ENCODE measurements at regions not wholly inside any gene's neighbourhood (a gene's known extent, or its start where the extent isn't known, plus 50 kb on each side); places are given as distances from the start of the nearest gene placed in this dataset.
"Not testable (repeated sequence)": the region's sequence is repeated elsewhere in the genome, so short reads cannot be mapped to it uniquely, and the experiment has no call there.

DNA sequence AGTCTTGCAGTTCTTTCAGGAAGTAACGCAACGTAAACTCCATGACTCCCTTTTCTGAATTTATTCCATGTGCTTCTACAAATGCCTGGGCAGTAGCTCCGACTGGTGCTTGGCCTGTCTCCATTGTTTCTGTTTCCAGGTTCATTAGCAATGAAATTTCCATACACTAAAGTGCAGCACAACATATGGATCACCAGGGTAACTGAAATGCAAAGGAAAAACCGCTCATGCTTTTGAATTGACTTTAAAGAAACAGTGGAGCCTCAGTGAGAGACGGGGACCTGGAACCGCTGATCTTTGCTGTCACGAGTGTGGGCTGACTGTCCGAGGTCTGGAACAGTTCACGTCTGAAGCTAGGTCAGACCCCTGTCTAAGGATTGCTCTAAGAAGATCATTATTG is 126.5 kb upstream of the IGFBP3 start:
- Mint-ChIP-seq H3K4me1 (no peaks in the 10 kb centered on the region), H3K27me3 (ENCODE audit: insufficient read depth, low read depth, poor library complexity) (no peaks in the 10 kb centered on the region), H3K36me3 (ENCODE audit: low read depth) (peaks cover 9% of the 10 kb centered on the region; the same call in 2 of the 3 replicates), H3K4me3 (no peak overlapping the region), H3K27ac (no peak overlapping the region; the same call in 1 of the 2 replicates), H3K9me3 (peaks cover 18% of the 10 kb centered on the region)
- no peak for TF ChIP-seq STAT1 (IDR thresholded peaks at IDR 0.05; ENCODE audit: unreplicated experiment)
- no peak for TF ChIP-seq ZNF114 (CRISPR knock-in tag; IDR thresholded peaks at IDR 0.05)
- no peak for TF ChIP-seq POLR2AphosphoS5 (IDR thresholded peaks at IDR 0.05; ENCODE audit: low read depth)
- TF ChIP-seq, protein P1, sequence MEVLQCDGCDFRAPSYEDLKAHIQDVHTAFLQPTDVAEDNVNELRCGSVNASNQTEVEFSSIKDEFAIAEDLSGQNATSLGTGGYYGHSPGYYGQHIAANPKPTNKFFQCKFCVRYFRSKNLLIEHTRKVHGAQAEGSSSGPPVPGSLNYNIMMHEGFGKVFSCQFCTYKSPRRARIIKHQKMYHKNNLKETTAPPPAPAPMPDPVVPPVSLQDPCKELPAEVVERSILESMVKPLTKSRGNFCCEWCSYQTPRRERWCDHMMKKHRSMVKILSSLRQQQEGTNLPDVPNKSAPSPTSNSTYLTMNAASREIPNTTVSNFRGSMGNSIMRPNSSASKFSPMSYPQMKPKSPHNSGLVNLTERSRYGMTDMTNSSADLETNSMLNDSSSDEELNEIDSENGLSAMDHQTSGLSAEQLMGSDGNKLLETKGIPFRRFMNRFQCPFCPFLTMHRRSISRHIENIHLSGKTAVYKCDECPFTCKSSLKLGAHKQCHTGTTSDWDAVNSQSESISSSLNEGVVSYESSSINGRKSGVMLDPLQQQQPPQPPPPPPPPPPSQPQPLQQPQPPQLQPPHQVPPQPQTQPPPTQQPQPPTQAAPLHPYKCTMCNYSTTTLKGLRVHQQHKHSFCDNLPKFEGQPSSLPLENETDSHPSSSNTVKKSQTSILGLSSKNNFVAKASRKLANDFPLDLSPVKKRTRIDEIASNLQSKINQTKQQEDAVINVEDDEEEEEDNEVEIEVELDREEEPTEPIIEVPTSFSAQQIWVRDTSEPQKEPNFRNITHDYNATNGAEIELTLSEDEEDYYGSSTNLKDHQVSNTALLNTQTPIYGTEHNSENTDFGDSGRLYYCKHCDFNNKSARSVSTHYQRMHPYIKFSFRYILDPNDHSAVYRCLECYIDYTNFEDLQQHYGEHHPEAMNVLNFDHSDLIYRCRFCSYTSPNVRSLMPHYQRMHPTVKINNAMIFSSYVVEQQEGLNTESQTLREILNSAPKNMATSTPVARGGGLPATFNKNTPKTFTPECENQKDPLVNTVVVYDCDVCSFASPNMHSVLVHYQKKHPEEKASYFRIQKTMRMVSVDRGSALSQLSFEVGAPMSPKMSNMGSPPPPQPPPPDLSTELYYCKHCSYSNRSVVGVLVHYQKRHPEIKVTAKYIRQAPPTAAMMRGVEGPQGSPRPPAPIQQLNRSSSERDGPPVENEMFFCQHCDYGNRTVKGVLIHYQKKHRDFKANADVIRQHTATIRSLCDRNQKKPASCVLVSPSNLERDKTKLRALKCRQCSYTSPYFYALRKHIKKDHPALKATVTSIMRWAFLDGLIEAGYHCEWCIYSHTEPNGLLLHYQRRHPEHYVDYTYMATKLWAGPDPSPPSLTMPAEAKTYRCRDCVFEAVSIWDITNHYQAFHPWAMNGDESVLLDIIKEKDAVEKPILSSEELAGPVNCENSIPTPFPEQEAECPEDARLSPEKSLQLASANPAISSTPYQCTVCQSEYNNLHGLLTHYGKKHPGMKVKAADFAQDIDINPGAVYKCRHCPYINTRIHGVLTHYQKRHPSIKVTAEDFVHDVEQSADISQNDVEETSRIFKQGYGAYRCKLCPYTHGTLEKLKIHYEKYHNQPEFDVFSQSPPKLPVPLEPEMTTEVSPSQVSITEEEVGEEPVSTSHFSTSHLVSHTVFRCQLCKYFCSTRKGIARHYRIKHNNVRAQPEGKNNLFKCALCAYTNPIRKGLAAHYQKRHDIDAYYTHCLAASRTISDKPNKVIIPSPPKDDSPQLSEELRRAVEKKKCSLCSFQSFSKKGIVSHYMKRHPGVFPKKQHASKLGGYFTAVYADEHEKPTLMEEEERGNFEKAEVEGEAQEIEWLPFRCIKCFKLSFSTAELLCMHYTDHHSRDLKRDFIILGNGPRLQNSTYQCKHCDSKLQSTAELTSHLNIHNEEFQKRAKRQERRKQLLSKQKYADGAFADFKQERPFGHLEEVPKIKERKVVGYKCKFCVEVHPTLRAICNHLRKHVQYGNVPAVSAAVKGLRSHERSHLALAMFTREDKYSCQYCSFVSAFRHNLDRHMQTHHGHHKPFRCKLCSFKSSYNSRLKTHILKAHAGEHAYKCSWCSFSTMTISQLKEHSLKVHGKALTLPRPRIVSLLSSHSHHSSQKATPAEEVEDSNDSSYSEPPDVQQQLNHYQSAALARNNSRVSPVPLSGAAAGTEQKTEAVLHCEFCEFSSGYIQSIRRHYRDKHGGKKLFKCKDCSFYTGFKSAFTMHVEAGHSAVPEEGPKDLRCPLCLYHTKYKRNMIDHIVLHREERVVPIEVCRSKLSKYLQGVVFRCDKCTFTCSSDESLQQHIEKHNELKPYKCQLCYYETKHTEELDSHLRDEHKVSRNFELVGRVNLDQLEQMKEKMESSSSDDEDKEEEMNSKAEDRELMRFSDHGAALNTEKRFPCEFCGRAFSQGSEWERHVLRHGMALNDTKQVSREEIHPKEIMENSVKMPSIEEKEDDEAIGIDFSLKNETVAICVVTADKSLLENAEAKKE (CRISPR knock-in tag; IDR thresholded peaks at IDR 0.05): no peak
- no peak for TF ChIP-seq JUNB (IDR thresholded peaks at IDR 0.05; ENCODE audit: unreplicated experiment)
- Histone ChIP-seq H3K79me2 (replicated peaks; ENCODE audit: insufficient read depth) (no peaks in the 10 kb centered on the region), H4K20me1 (replicated peaks; ENCODE audit: insufficient read depth) (no peaks in the 10 kb centered on the region), H3K36me3 (ENCODE audit: insufficient read depth) (no peaks in the 10 kb centered on the region), H3K4me1 (ENCODE audit: insufficient read depth) (no peaks in the 10 kb centered on the region), H2AFZ (peak overlapping the region; percentile 56; the same call in 1 of the 2 replicates), H3K9me2 (ENCODE audit: insufficient read depth) (no peaks in the 10 kb centered on the region), H3K4me3 (no peak overlapping the region), H3F3A (replicated peaks; ENCODE audit: low read depth) (no peaks in the 10 kb centered on the region), H3K4me2 (no peak overlapping the region), H3K27ac (ENCODE audit: low read depth) (no peak overlapping the region), H3K27me3 (ENCODE audit: insufficient read depth) (no peaks in the 10 kb centered on the region)
- DNase-seq (ENCODE audit: low spot score): no peak
- ATAC-seq: no peak

DNA sequence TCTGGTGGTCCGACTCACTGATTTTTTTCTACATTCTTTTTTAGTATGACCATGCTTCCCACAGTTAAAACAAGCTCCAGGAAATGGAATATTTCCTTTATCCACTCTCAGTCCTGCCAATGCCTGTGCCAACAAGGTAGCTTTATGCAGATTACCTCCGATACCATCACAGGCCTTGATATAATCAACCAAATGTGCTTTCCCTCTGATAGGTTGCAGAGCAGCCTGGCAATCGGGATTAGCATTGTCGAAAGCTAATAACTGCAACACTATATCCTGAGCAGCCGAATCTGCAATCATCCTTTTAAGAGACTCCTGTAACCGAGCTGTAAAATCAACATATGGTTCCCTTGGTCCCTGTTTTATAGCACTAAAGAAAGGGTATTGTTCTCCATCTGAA is 122.3 kb upstream of the IGFBP3 start:
- H2AFZ ChIP-seq, H3K4me3 Mint-ChIP-seq: not testable (repeated sequence)

DNA sequence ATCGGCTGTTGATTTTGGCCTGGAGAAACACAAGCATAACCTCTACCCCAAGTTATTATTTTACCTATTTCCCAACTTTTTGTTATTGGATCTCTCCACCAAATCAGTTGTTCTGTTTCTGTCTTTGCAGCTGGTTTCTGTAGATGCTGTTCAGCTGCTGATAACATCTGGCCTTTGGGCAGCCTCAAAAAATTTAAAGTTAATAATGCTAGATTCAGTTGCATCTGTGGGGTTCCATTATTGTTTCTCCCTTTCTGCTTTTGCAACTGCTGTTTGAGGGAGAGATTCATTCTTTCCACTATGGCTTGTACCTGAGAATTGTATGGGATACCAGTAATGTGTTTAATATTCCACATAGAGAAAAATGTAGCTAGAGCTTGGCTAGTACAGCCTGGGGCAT is 118.7 kb upstream of the IGFBP3 start:
- not testable (repeated sequence) for DNase-seq (ENCODE audit: low spot score); H3K4me3 Mint-ChIP-seq; H3K79me2 ChIP-seq (replicated peaks; ENCODE audit: insufficient read depth); H2AFZ ChIP-seq; H4K20me1 ChIP-seq (replicated peaks; ENCODE audit: insufficient read depth); H3K36me3 ChIP-seq (ENCODE audit: insufficient read depth); H3K4me3 ChIP-seq; H3K27ac Mint-ChIP-seq; H3K27me3 Mint-ChIP-seq (ENCODE audit: insufficient read depth, low read depth, poor library complexity); H3K27ac ChIP-seq (ENCODE audit: low read depth); H3K9me2 ChIP-seq (ENCODE audit: insufficient read depth); H3K4me1 Mint-ChIP-seq; H3K36me3 Mint-ChIP-seq (ENCODE audit: low read depth); H3K27me3 ChIP-seq (ENCODE audit: insufficient read depth); H3K4me2 ChIP-seq; H3F3A ChIP-seq (replicated peaks; ENCODE audit: low read depth); ATAC-seq; H3K4me1 ChIP-seq (ENCODE audit: insufficient read depth)
- peaks cover 13% of the 10 kb centered on the region for H3K9me3 Mint-ChIP-seq

More for the DNA sequence above, 122.3 kb upstream of the IGFBP3 start:
- not testable (repeated sequence) for H3K27ac ChIP-seq (ENCODE audit: low read depth); H3K27me3 Mint-ChIP-seq (ENCODE audit: insufficient read depth, low read depth, poor library complexity); H3K4me1 ChIP-seq (ENCODE audit: insufficient read depth); H3K27ac Mint-ChIP-seq; H3K79me2 ChIP-seq (replicated peaks; ENCODE audit: insufficient read depth); H3K4me2 ChIP-seq; DNase-seq (ENCODE audit: low spot score); ATAC-seq; H3K36me3 ChIP-seq (ENCODE audit: insufficient read depth); H3K4me1 Mint-ChIP-seq; H4K20me1 ChIP-seq (replicated peaks; ENCODE audit: insufficient read depth); H3F3A ChIP-seq (replicated peaks; ENCODE audit: low read depth); H3K36me3 Mint-ChIP-seq (ENCODE audit: low read depth); H3K9me2 ChIP-seq (ENCODE audit: insufficient read depth); H3K4me3 ChIP-seq; H3K27me3 ChIP-seq (ENCODE audit: insufficient read depth)
- peaks cover 18% of the 10 kb centered on the region for H3K9me3 Mint-ChIP-seq
